SK-N-SH (cell line): ENCODE measurements at regions not wholly inside any gene's neighbourhood (a gene's known extent, or its start where the extent isn't known, plus 50 kb on each side); places are given as distances from the start of the nearest gene placed in this dataset.

Source experiments
- CTCF ChIA-PET: fragments of 300-600, 350-600 bp; formaldehyde crosslinking; extraction: SDS; loops from one replicate; lab custom pipeline; 2021; lab: Yijun Ruan, JAX
- POLR2A ChIA-PET: fragments of 350-600 bp; sonication (Branson Sonifier 250); formaldehyde crosslinking; extraction: SDS; loops from one replicate; lab custom pipeline; 2020; ENCODE audit warnings: antibody characterized with exemption, inconsistent platforms; lab: Yijun Ruan, JAX
- DNase-seq: peaks from one replicate; pipeline ENCODE4 v3.0.0; 2012
- H2AFZ ChIP-seq: fragments of 200-600 bp; sonication (generic); 2 replicates; pipeline ENCODE4 v1.8.1; 2016; ENCODE audit warnings: antibody characterized with exemption, mild to moderate bottlenecking, low read depth
- H3F3A ChIP-seq: fragments of 200-600 bp; sonication (generic); replicated peaks from 2 replicates; pipeline ENCODE3; 2016; ENCODE audit warnings: antibody characterized with exemption, mild to moderate bottlenecking; ENCODE audit not compliant: insufficient read depth
- H3K27ac ChIP-seq, 2 experiments: fragments of 200-500 bp in 1 of 2; fragments of 200-600 bp in 1 of 2; sonication (Bioruptor generic) in 1 of 2; sonication (generic), shearing (Covaris generic) in 1 of 2; 2 replicates each; pipeline versions ENCODE4 v1.5.1 to v1.6.1; 2014 to 2016; ENCODE audit warnings: low read depth in 2 of 2, inconsistent platforms in 1 of 2, low read length in 1 of 2, mild to moderate bottlenecking in 1 of 2, mixed read lengths in 1 of 2
- H3K27me3 ChIP-seq: fragments of 200-600 bp; sonication (generic), shearing (Covaris generic); 2 replicates; pipeline ENCODE4 v1.6.1; 2016; ENCODE audit warnings: mixed run types; ENCODE audit not compliant: insufficient read depth
- H3K36me3 ChIP-seq, 2 experiments: fragments of 200-500 bp in 1 of 2; fragments of 200-600 bp in 1 of 2; sonication (Bioruptor generic) in 1 of 2; sonication (generic) in 1 of 2; replicated peaks in 1 of 2; 2 replicates each; pipeline versions ENCODE3 to v1.5.1; 2014 to 2016; ENCODE audit warnings: low read length in 1 of 2, mild to moderate bottlenecking in 1 of 2; ENCODE audit not compliant: insufficient read depth in 2 of 2, control insufficient read depth in 1 of 2
- H3K4me1 ChIP-seq, 2 experiments: fragments of 200-500 bp in 1 of 2; fragments of 200-600 bp in 1 of 2; sonication (Bioruptor generic) in 1 of 2; sonication (generic), shearing (Covaris generic) in 1 of 2; 2 replicates each; pipeline versions ENCODE4 v1.5.1 to v1.6.1; 2014 to 2016; ENCODE audit warnings: low read depth in 1 of 2, low read length in 1 of 2, mixed run types in 1 of 2; ENCODE audit not compliant: insufficient read depth in 2 of 2, control insufficient read depth in 1 of 2
- H3K4me2 ChIP-seq: fragments of 200-600 bp; sonication (generic), shearing (Covaris generic); 2 replicates; pipeline ENCODE4 v1.6.1; 2017; ENCODE audit warnings: mixed run types
- H3K4me3 ChIP-seq, 2 experiments: fragments of 200-500 bp in 1 of 2; fragments of 200-600 bp in 1 of 2; sonication (Bioruptor generic) in 1 of 2; sonication (generic), shearing (Covaris generic) in 1 of 2; 2 replicates each; pipeline versions ENCODE4 v1.5.1 to v1.8.1; 2014 to 2016; ENCODE audit warnings: low read depth in 2 of 2, inconsistent platforms in 1 of 2, low read length in 1 of 2, mild to moderate bottlenecking in 1 of 2, mixed read lengths in 1 of 2, moderate library complexity in 1 of 2
- H3K79me2 ChIP-seq: fragments of 200-600 bp; sonication (generic); 2 replicates; pipeline ENCODE4 v1.8.1; 2017; ENCODE audit warnings: mild to moderate bottlenecking; ENCODE audit not compliant: insufficient read depth
- H3K9ac ChIP-seq: fragments of 200-600 bp; sonication (generic); 2 replicates; pipeline ENCODE4 v1.6.1; 2017; ENCODE audit warnings: mixed run types
- H3K9me2 ChIP-seq: fragments of 200-600 bp; sonication (generic); 2 replicates; pipeline ENCODE4 v1.6.1; 2017; ENCODE audit warnings: mixed run types
- H3K9me3 ChIP-seq: fragments of 200-600 bp; sonication (generic); 2 replicates; pipeline ENCODE4 v1.6.1; 2017; ENCODE audit warnings: mixed run types, mild to moderate bottlenecking, moderate library complexity
- H4K20me1 ChIP-seq: fragments of 200-600 bp; sonication (generic); 2 replicates; pipeline ENCODE4 v1.6.1; 2017; ENCODE audit warnings: mild to moderate bottlenecking, mixed run types; ENCODE audit not compliant: insufficient read depth
- CHD2 ChIP-seq: fragments of 150-350 bp; IDR thresholded peaks from 2 replicates; pipeline ENCODE4 v1.6.1; 2018; ENCODE audit warnings: low read length; ENCODE audit not compliant: partially characterized antibody
- EP300 ChIP-seq, 2 experiments: IDR thresholded peaks; 2 replicates each; pipeline versions ENCODE4 v1.4.0 to v1.6.1; 2012; ENCODE audit warnings: borderline replicate concordance in 1 of 2, low read depth in 1 of 2, low read length in 1 of 2
- FOXM1 ChIP-seq: IDR thresholded peaks from 2 replicates; pipeline ENCODE4 v1.4.0; 2012; ENCODE audit warnings: low read depth, mild to moderate bottlenecking
- MXI1 ChIP-seq: IDR thresholded peaks from 2 replicates; pipeline ENCODE4 v1.6.1; 2012; ENCODE audit warnings: mild to moderate bottlenecking, low read depth, low read length, improper control_type of control experiment
- RAD21 ChIP-seq: IDR thresholded peaks from 2 replicates; pipeline ENCODE4 v1.6.1; 2012; ENCODE audit warnings: mild to moderate bottlenecking, low read length
- RFX5 ChIP-seq: IDR thresholded peaks from 2 replicates; pipeline ENCODE4 v1.6.1; 2012; ENCODE audit warnings: mild to moderate bottlenecking, improper control_type of control experiment, low read length
- SMC3 ChIP-seq: IDR thresholded peaks from 2 replicates; pipeline ENCODE4 v1.6.1; 2012; ENCODE audit warnings: low read depth, low read length, improper control_type of control experiment
- YY1 ChIP-seq: IDR thresholded peaks from 2 replicates; pipeline ENCODE4 v1.4.0; 2012; ENCODE audit warnings: low read depth, mild to moderate bottlenecking
- WGBS: methylation state at CpG from one replicate; pipeline ENCODE4 v1.1.6; 2017; ENCODE audit warnings: low lambda C conversion rate; 5-methylcytosine and 5-hydroxymethylcytosine counted together
- TF ChIP-seq, protein P1 (sequence below): IDR thresholded peaks from 2 replicates; pipeline ENCODE4; 2012
- TF ChIP-seq, protein P2 (sequence below): fragments of 150-350 bp; IDR thresholded peaks from 2 replicates; pipeline ENCODE4 v1.6.1; 2016; ENCODE audit warnings: mild to moderate bottlenecking, low read depth, low read length
- TF ChIP-seq, protein P3 (sequence below): IDR thresholded peaks from 2 replicates; pipeline ENCODE4 v1.4.0; 2012; ENCODE audit warnings: low read depth, borderline replicate concordance
- TF ChIP-seq, protein P4 (sequence below): IDR thresholded peaks from 2 replicates; pipeline ENCODE4 v1.6.1; 2012; ENCODE audit warnings: mild to moderate bottlenecking, low read depth, low read length, moderate library complexity

DNA sequence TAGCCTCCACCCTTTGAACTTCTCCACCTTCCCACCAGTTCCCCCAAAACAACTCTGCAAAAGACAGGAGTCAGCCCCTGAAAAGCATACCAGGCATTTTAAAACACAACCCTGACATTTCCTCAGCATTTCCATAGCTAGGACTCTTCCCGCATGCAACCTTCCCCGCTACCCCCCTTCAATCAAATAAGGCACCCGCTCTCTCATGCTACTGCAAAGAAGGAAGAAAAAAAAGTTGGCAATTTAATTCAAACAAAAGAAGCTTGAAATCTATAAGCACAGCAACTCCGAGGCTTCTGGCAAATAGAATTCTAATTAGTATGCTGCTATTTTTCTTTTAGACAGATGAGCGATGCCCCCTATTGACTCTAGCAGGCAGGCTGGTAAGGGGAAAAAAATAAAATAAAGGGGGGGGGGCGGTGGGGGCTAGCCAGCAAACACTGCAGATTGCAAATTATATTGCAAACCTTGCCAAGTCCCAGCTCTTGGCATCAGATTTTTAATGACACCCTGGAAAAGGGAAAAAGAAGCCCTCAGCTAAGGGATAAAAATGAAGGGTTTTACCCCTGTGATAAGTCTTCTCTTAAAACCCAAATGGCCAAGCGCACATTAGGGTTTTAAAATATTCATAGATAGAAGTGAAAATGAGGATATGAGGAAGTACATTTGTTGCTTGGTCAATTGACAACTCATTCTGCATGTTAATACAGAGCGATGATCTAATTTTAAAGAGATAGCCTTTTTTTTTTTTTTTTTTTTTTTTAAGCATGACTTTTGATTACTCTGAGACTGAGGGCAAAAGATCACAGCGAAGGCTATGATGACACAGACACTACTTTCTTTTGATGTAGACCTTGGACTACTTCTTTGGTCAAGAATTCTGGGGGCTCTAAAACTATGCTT lies 255.2 kb downstream of the NR2F2 start:
- Histone ChIP-seq H3K27ac (no peak overlapping the region), H3K27me3 (no peaks in the 10 kb centered on the region), H3K4me2 (no peak overlapping the region), H3K36me3 (no peaks in the 10 kb centered on the region), H2AFZ (no peak overlapping the region), H3K9ac (no peak overlapping the region), H3K4me3 (no peak overlapping the region), H3K9me2 (no peaks in the 10 kb centered on the region), H3F3A (no peaks in the 10 kb centered on the region), H4K20me1 (no peaks in the 10 kb centered on the region), H3K4me1 (no peaks in the 10 kb centered on the region; a peak in 1 of 4 replicates), H3K9me3 (no peaks in the 10 kb centered on the region), H3K79me2 (no peaks in the 10 kb centered on the region)
- CTCF ChIA-PET = interaction anchor here (0.6 to 8.6 kb wide), 34 partner anchors 9 to 325 kb away, joined by 3 to 102 read pairs (median 4); partner anchors contain the start of gene NR2F2
- TF ChIP-seq CHD2 = no peak
- TF ChIP-seq RAD21 = peak; percentile 64
- TF ChIP-seq SMC3 = 0 out of 2 replicates have a peak, but pooled peaks have one; percentile 3
- POLR2A ChIA-PET = interaction anchor here (0.7 kb wide), 1 partner anchor 725 kb away, joined by 4 read pairs; no protein-coding TSS in a partner anchor
- WGBS = 32% methylated on average over 9 of the region's 9 CpGs
- DNase-seq = peak; percentile 40

DNA sequence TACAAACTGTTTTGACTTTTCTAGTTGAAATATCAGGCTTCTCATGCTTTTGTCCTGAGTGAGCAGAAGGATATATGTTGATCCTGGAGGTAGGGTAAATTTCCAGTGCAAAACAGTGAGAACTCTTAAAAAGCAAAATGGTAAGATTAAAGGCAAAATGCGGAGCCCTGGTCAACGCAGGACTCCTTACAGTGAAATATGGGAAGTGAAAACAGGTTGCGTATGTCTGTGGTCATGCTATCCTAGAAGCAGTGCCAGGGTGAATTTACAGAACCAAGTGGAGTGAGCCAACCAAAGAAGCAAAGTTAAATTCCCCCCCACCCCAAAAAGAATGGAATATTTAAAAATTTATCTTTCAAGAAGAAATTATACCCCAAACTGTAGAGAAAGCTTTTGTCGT lies 256.4 kb downstream of the NR2F2 start:
- DNase-seq = no peak
- Histone ChIP-seq H2AFZ (no peak overlapping the region), H3K9me3 (no peaks in the 10 kb centered on the region), H3K4me1 (no peaks in the 10 kb centered on the region; a peak in 1 of 4 replicates), H3K36me3 (no peaks in the 10 kb centered on the region), H3K4me2 (no peak overlapping the region), H3K9me2 (no peaks in the 10 kb centered on the region), H3F3A (no peaks in the 10 kb centered on the region), H3K9ac (no peak overlapping the region), H4K20me1 (no peaks in the 10 kb centered on the region), H3K4me3 (no peak overlapping the region), H3K27me3 (no peaks in the 10 kb centered on the region), H3K79me2 (no peaks in the 10 kb centered on the region), H3K27ac (no peak overlapping the region)
- ChIA-PET CTCF (interaction anchor here (0.7 kb wide), 1 partner anchor 203 kb away, joined by 3 read pairs; no protein-coding TSS in a partner anchor), POLR2A (no interaction called here)
- 36% methylated on average over 4 of the region's 4 CpGs for WGBS
- TF ChIP-seq FOXM1 (no peak), YY1 (no peak)
- TF ChIP-seq, protein P1, sequence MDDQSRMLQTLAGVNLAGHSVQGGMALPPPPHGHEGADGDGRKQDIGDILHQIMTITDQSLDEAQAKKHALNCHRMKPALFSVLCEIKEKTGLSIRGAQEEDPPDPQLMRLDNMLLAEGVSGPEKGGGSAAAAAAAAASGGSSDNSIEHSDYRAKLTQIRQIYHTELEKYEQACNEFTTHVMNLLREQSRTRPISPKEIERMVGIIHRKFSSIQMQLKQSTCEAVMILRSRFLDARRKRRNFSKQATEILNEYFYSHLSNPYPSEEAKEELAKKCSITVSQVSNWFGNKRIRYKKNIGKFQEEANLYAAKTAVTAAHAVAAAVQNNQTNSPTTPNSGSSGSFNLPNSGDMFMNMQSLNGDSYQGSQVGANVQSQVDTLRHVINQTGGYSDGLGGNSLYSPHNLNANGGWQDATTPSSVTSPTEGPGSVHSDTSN = no peak

DNA sequence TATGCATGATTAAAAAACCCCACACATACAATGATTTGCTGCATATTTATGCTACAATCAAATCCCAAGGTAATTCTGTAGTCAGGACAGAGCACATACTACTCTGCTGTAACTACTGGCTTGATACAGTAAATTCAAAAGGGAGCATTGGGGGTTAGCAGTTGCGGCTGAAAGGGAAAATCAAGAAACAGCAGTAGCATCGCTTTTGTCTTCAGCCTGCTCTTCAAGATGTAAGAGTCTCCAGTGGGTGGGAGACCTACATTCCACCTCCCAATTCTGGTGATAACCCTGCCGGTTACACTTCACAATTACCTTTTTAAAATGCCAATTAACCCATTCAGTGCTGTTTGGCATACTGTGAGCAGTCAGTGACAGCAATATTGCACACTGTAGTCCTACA lies 259.4 kb downstream of the NR2F2 start:
- Histone ChIP-seq H3K9me2 (no peaks in the 10 kb centered on the region), H4K20me1 (no peaks in the 10 kb centered on the region), H3K4me3 (no peak overlapping the region), H3K4me1 (no peaks in the 10 kb centered on the region; a peak in 1 of 4 replicates), H3K4me2 (no peak overlapping the region), H3F3A (no peaks in the 10 kb centered on the region), H3K79me2 (no peaks in the 10 kb centered on the region), H2AFZ (no peak overlapping the region), H3K9me3 (no peaks in the 10 kb centered on the region), H3K9ac (no peak overlapping the region), H3K27me3 (no peaks in the 10 kb centered on the region), H3K27ac (no peak overlapping the region), H3K36me3 (no peaks in the 10 kb centered on the region)
- POLR2A ChIA-PET = no interaction called here
- CTCF ChIA-PET = no interaction called here
- 35% methylated on average over 3 of the region's 3 CpGs for WGBS
- no peak for DNase-seq
- TF ChIP-seq EP300 (IDR thresholded peaks at IDR 0.05; ENCODE audit: borderline replicate concordance in 1 of 2, low read depth in 1 of 2, low read length in 1 of 2) (no peak), MXI1 (no peak), RFX5 (no peak)
- TF ChIP-seq, protein P2, sequence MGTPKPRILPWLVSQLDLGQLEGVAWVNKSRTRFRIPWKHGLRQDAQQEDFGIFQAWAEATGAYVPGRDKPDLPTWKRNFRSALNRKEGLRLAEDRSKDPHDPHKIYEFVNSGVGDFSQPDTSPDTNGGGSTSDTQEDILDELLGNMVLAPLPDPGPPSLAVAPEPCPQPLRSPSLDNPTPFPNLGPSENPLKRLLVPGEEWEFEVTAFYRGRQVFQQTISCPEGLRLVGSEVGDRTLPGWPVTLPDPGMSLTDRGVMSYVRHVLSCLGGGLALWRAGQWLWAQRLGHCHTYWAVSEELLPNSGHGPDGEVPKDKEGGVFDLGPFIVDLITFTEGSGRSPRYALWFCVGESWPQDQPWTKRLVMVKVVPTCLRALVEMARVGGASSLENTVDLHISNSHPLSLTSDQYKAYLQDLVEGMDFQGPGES = no peak
- TF ChIP-seq, protein P3, sequence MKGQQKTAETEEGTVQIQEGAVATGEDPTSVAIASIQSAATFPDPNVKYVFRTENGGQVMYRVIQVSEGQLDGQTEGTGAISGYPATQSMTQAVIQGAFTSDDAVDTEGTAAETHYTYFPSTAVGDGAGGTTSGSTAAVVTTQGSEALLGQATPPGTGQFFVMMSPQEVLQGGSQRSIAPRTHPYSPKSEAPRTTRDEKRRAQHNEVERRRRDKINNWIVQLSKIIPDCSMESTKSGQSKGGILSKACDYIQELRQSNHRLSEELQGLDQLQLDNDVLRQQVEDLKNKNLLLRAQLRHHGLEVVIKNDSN = no peak
- TF ChIP-seq, protein P4, sequence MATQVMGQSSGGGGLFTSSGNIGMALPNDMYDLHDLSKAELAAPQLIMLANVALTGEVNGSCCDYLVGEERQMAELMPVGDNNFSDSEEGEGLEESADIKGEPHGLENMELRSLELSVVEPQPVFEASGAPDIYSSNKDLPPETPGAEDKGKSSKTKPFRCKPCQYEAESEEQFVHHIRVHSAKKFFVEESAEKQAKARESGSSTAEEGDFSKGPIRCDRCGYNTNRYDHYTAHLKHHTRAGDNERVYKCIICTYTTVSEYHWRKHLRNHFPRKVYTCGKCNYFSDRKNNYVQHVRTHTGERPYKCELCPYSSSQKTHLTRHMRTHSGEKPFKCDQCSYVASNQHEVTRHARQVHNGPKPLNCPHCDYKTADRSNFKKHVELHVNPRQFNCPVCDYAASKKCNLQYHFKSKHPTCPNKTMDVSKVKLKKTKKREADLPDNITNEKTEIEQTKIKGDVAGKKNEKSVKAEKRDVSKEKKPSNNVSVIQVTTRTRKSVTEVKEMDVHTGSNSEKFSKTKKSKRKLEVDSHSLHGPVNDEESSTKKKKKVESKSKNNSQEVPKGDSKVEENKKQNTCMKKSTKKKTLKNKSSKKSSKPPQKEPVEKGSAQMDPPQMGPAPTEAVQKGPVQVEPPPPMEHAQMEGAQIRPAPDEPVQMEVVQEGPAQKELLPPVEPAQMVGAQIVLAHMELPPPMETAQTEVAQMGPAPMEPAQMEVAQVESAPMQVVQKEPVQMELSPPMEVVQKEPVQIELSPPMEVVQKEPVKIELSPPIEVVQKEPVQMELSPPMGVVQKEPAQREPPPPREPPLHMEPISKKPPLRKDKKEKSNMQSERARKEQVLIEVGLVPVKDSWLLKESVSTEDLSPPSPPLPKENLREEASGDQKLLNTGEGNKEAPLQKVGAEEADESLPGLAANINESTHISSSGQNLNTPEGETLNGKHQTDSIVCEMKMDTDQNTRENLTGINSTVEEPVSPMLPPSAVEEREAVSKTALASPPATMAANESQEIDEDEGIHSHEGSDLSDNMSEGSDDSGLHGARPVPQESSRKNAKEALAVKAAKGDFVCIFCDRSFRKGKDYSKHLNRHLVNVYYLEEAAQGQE = no peak
